Gastrocnemius medialis (tissue), 4 donors: ENCODE measurements at regions not wholly inside any gene's neighbourhood (a gene's known extent, or its start where the extent isn't known, plus 50 kb on each side); places are given as distances from the start of the nearest gene placed in this dataset.

Experiments
- ATAC-seq, 2 donors: fragments of 150-250 bp; one replicate each; pipeline ENCODE4 v1.9.1; 2016
- DNase-seq, 2 donors: peaks; one replicate each; pipeline ENCODE4 v3.0.0-alpha.2; 2019
- H3K27ac ChIP-seq, 4 donors: fragments of 200-600 bp; sonication (generic); 1 replicate in 1 of 4; 2 replicates in 3 of 4; pipeline ENCODE4 v1.5.1; 2016 to 2018; ENCODE audit warnings: mild to moderate bottlenecking in 2 of 4, moderate library complexity in 1 of 4
- H3K27me3 ChIP-seq, 3 donors: fragments of 200-600 bp; sonication (generic) in 2 of 3; 1 replicate in 1 of 3; 2 replicates in 2 of 3; pipeline versions ENCODE4 v1.5.1 to v1.6.0; 2016 to 2019; ENCODE audit warnings: mild to moderate bottlenecking in 1 of 3, moderate library complexity in 1 of 3
- H3K36me3 ChIP-seq, 2 donors: fragments of 200-600 bp; sonication (generic) in 1 of 2; one replicate each; pipeline ENCODE4 v1.5.1; 2017 to 2018
- H3K4me1 ChIP-seq, 2 donors: fragments of 200-600 bp; sonication (generic) in 1 of 2; one replicate each; pipeline ENCODE4 v1.5.1; 2016 to 2017; ENCODE audit warnings: mild to moderate bottlenecking in 2 of 2
- H3K4me3 ChIP-seq, 4 donors: fragments of 200-600 bp; sonication (generic) in 3 of 4; 1 replicate in 1 of 4; 2 replicates in 3 of 4; pipeline ENCODE4 v1.5.1; 2016 to 2019; ENCODE audit warnings: mild to moderate bottlenecking in 2 of 4
- H3K9me3 ChIP-seq, 3 donors: fragments of 200-600 bp; sonication (generic) in 2 of 3; 1 replicate in 1 of 3; 2 replicates in 2 of 3; pipeline ENCODE4 v1.5.1; 2016 to 2019
- POLR2A ChIP-seq, 2 donors: fragments of 450-650 bp; IDR thresholded peaks; one replicate each; pipeline ENCODE4 v1.6.1; 2017; ENCODE audit warnings: antibody characterized with exemption in 2 of 2, mild to moderate bottlenecking in 2 of 2, moderate library complexity in 2 of 2
- in situ Hi-C, 4 donors: fragments of 200-750 bp; cut with MboI; loops; one replicate each; pipeline versions ENCODE4 v1.15.0 to v1.8.0; 2017; ENCODE audit warnings: low sequenced_read_pairs in 4 of 4
- intact Hi-C: fragments of 100-400 bp; cut with DNase I; formaldehyde crosslinking; loops from one replicate; pipeline ENCODE4 v1.15.1; 2023; ENCODE audit warnings: low total_unique reads
- TF ChIP-seq, protein P1 (sequence below), 5 experiments: fragments of 450-650 bp in 3 of 5; fragments of 200-600 bp in 2 of 5; sonication (generic) in 2 of 5; IDR thresholded peaks in 4 of 5; conservative IDR thresholded peaks in 1 of 5; 1 replicate in 4 of 5; 2 replicates in 1 of 5; pipeline ENCODE4 v1.5.1; 2016 to 2019; ENCODE audit warnings: antibody characterized with exemption in 5 of 5, mild to moderate bottlenecking in 3 of 5, moderate library complexity in 3 of 5

- DNase-seq (no peak), ATAC-seq (no peak)
- Histone ChIP-seq H3K27ac (no peak overlapping the region), H3K36me3 (no peaks in the 10 kb centered on the region), H3K4me1 (no peaks in the 10 kb centered on the region), H3K9me3 (no peaks in the 10 kb centered on the region), H3K4me3 (no peak overlapping the region), H3K27me3 (peaks cover 0 to 3% (median 0%) of the 10 kb centered on the region in 3 donors)
- intact Hi-C loops (no loop called here), in situ Hi-C loops (no loop called here)
- no peak for TF ChIP-seq POLR2A (IDR thresholded peaks at IDR 0.05)
- TF ChIP-seq, protein P1, sequence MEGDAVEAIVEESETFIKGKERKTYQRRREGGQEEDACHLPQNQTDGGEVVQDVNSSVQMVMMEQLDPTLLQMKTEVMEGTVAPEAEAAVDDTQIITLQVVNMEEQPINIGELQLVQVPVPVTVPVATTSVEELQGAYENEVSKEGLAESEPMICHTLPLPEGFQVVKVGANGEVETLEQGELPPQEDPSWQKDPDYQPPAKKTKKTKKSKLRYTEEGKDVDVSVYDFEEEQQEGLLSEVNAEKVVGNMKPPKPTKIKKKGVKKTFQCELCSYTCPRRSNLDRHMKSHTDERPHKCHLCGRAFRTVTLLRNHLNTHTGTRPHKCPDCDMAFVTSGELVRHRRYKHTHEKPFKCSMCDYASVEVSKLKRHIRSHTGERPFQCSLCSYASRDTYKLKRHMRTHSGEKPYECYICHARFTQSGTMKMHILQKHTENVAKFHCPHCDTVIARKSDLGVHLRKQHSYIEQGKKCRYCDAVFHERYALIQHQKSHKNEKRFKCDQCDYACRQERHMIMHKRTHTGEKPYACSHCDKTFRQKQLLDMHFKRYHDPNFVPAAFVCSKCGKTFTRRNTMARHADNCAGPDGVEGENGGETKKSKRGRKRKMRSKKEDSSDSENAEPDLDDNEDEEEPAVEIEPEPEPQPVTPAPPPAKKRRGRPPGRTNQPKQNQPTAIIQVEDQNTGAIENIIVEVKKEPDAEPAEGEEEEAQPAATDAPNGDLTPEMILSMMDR (IDR thresholded peaks at IDR 0.05 in 4 of 5, conservative IDR thresholded peaks at IDR 0.05 in 1 of 5), result no peak
Observed at GRCh38 chr5:5564898-5565297, 142.4 kb downstream of the ICE1 start.

DNA sequence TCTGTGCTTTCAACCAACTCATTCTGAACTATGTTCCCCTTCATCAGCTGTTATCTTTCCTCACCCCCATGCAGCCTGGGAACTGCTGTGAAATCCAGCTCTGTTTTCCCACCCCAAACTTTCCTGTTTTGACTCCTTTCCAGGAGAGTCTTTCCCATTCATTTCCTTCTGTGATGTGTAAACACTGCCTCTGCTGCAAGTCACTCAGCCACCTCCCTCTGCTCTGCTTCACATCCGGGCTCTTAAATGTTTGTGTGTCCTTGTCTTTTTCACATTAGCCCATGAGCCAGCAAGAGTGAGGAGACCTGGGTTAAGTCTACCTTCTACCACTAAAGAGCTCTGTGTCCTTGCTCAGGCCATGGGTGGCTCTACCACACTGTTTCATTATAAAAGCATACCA is 137.5 kb downstream of the ICE1 start:
- intact Hi-C loops (no loop called here), in situ Hi-C loops (no loop called here)
- Histone ChIP-seq H3K36me3 (no peaks in the 10 kb centered on the region), H3K4me3 (no peak overlapping the region), H3K4me1 (no peaks in the 10 kb centered on the region), H3K27ac (no peak overlapping the region), H3K9me3 (no peaks in the 10 kb centered on the region), H3K27me3 (no peaks in the 10 kb centered on the region)
- no peak for TF ChIP-seq POLR2A (IDR thresholded peaks at IDR 0.05)
- TF ChIP-seq, protein P1 (IDR thresholded peaks at IDR 0.05 in 4 of 5, conservative IDR thresholded peaks at IDR 0.05 in 1 of 5), result no peak
- ATAC-seq, result no peak
- no peak for DNase-seq

DNA sequence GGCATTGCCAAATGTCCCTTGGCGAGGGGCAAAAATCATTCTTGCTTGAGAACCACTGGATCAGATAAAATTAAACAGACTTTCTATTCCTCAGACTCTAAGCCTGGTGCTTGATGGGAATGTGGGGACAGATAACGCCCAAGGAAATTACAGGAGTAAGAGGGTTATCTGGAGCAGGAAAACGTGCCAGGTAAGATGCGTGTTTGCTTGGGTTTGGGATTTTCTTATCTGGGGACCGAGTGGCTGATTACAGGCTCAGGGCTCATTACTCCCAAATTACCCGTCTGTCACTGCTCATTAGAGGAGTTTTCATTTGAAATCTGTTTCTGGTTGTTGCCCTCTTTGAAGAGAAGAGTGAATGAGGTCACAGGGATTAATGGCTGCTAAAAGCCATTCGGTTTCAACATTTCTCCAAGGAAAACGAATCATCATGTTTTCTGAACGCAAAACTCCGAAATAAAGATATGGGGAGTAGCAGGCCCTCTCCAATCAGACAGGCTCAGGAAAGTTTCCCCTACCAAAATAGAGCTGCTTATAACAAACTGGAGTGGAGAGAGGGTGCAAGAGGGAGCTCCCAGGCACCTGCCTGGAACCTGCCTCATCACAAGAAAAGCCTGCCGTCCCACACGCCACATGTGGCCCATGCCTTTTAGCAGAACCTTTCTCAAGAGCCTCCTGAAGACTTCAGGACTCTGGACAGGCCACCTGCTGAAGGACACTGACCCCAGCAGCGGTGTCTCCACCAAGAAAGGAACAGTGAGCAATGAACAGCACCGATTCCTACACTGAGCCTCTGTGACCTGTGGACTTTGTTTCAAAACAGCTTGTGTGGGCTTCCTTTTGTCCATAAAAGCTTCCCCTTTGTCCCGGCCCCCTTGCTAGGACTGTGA is 136.4 kb downstream of the ICE1 start:
- ATAC-seq (no peak), DNase-seq (no peak)
- H3K4me3 ChIP-seq, result no peak overlapping the region
- in situ Hi-C loops, result no loop called here
- TF ChIP-seq, protein P1 (IDR thresholded peaks at IDR 0.05 in 4 of 5, conservative IDR thresholded peaks at IDR 0.05 in 1 of 5), result no peak
- TF ChIP-seq POLR2A (IDR thresholded peaks at IDR 0.05), result no peak
- intact Hi-C loops, result no loop called here
- H3K27me3 ChIP-seq, result no peaks in the 10 kb centered on the region
- H3K36me3 ChIP-seq, result no peaks in the 10 kb centered on the region
- H3K4me1 ChIP-seq, result no peaks in the 10 kb centered on the region
- no peak overlapping the region for H3K27ac ChIP-seq
- no peaks in the 10 kb centered on the region for H3K9me3 ChIP-seq

GRCh38 chr5:5558102-5558501 is 135.6 kb downstream of the ICE1 start:
- no peaks in the 10 kb centered on the region for H3K36me3 ChIP-seq

More at GRCh38 chr5:5558102-5558501, 135.6 kb downstream of the ICE1 start:
- TF ChIP-seq, protein P1 (IDR thresholded peaks at IDR 0.05 in 4 of 5, conservative IDR thresholded peaks at IDR 0.05 in 1 of 5), result no peak
- TF ChIP-seq POLR2A (IDR thresholded peaks at IDR 0.05), result no peak
- H3K27me3 ChIP-seq, result no peaks in the 10 kb centered on the region
- H3K9me3 ChIP-seq, result no peaks in the 10 kb centered on the region
- in situ Hi-C loops (no loop called here), intact Hi-C loops (no loop called here)
- ATAC-seq (no peak), DNase-seq (no peak)
- H3K4me3 ChIP-seq, result no peak overlapping the region
- H3K4me1 ChIP-seq, result no peaks in the 10 kb centered on the region
- H3K27ac ChIP-seq, result no peak overlapping the region
